ENCODE measurements at regions not wholly inside any gene's neighbourhood (a gene's known extent, or its start where the extent isn't known, plus 50 kb on each side); places are given as distances from the start of the nearest gene placed in this dataset.

GRCh38 chr12:127414636-127415035 is 852.3 kb upstream of the TMEM132C start:
- DNase-seq, result no peak

- DNase-seq, result no peak
These were observed 850.2 kb upstream of the TMEM132C start for GRCh38 chr12:127416796-127417195.

GRCh38 chr12:127419111-127419510 is 847.9 kb upstream of the TMEM132C start:
- DNase-seq, result no peak

- no peak for DNase-seq
These were observed 845.4 kb upstream of the TMEM132C start for GRCh38 chr12:127421614-127422013.

GRCh38 chr12:127422935-127423566 is 843.9 kb upstream of the TMEM132C start:
- no peak for DNase-seq

- DNase-seq, result no peak
These were observed 841.5 kb upstream of the TMEM132C start for GRCh38 chr12:127425474-127425873.

GRCh38 chr12:127428420-127428819 is 838.5 kb upstream of the TMEM132C start:
- DNase-seq, result no peak

- no peak for DNase-seq
These were observed 837.3 kb upstream of the TMEM132C start for GRCh38 chr12:127429551-127430285.

- DNase-seq, result no peak
These were observed 836.6 kb upstream of the TMEM132C start for GRCh38 chr12:127430401-127430800.

GRCh38 chr12:127431177-127431576 is 835.8 kb upstream of the TMEM132C start:
- DNase-seq, result no peak

GRCh38 chr12:127431594-127431993 is 835.4 kb upstream of the TMEM132C start:
- DNase-seq, result no peak

GRCh38 chr12:127435439-127435838 is 831.5 kb upstream of the TMEM132C start:
- no peak for DNase-seq

- DNase-seq, result no peak
These were observed 828.3 kb upstream of the TMEM132C start for GRCh38 chr12:127438512-127439244.

- DNase-seq, result no peak
These were observed 821.3 kb upstream of the TMEM132C start for GRCh38 chr12:127445581-127446139.

- DNase-seq, result no peak
These were observed 818.1 kb upstream of the TMEM132C start for GRCh38 chr12:127448906-127449305.

- DNase-seq, result no peak
These were observed 816.1 kb upstream of the TMEM132C start for GRCh38 chr12:127450826-127451225.

- DNase-seq, result no peak
These were observed 811.4 kb upstream of the TMEM132C start for GRCh38 chr12:127455347-127456265.

GRCh38 chr12:127457726-127458125 is 809.2 kb upstream of the TMEM132C start:
- DNase-seq, result no peak

GRCh38 chr12:127459166-127459565 is 807.8 kb upstream of the TMEM132C start:
- no peak for DNase-seq

- no peak for DNase-seq
These were observed 807.3 kb upstream of the TMEM132C start for GRCh38 chr12:127459687-127460086.

GRCh38 chr12:127463237-127463636 is 803.7 kb upstream of the TMEM132C start:
- no peak for DNase-seq

GRCh38 chr12:127469331-127469730 is 797.6 kb upstream of the TMEM132C start:
- no peak for DNase-seq

- DNase-seq, result no peak
These were observed 793.2 kb upstream of the TMEM132C start for GRCh38 chr12:127473766-127474165.

Data from activated CD4-positive, alpha-beta T cell treated with anti-CD3 and anti-CD28 coated beads for 48 hours (primary cell).